Sigmoid colon (tissue), 4 donors: ENCODE measurements at regions not wholly inside any gene's neighbourhood (a gene's known extent, or its start where the extent isn't known, plus 50 kb on each side); places are given as distances from the start of the nearest gene placed in this dataset.

ENCODE experiments used
- CTCF ChIP-seq, 4 experiments: fragments of 450-650 bp in 3 of 4; fragments of 200-600 bp in 1 of 4; IDR thresholded peaks; one replicate each; pipeline ENCODE4 v1.5.1; 2016 to 2019; ENCODE audit warnings: antibody characterized with exemption in 4 of 4, mild to moderate bottlenecking in 3 of 4, moderate library complexity in 2 of 4
- EP300 ChIP-seq, 4 donors: sonication (generic); formaldehyde crosslinking; IDR thresholded peaks; one replicate each; pipeline ENCODE4 v1.6.1; 2017; ENCODE audit warnings: antibody characterized with exemption in 4 of 4
- POLR2A ChIP-seq, 2 donors: fragments of 450-650 bp; IDR thresholded peaks; one replicate each; pipeline ENCODE4 v1.6.1; 2016; ENCODE audit warnings: antibody characterized with exemption in 2 of 2, mild to moderate bottlenecking in 2 of 2, moderate library complexity in 2 of 2

GRCh38 chr6:144894240-144894639, 609.1 kb downstream of the UTRN start:
- TF ChIP-seq EP300 (IDR thresholded peaks at IDR 0.05) (no peak), CTCF (IDR thresholded peaks at IDR 0.05) (no peak), POLR2A (IDR thresholded peaks at IDR 0.05) (no peak)
